GM21576 (cell line): ENCODE measurements at regions not wholly inside any gene's neighbourhood (a gene's known extent, or its start where the extent isn't known, plus 50 kb on each side); places are given as distances from the start of the nearest gene placed in this dataset.

Experiments
- ATAC-seq: cut with Tn5 transposase; IDR thresholded peaks from one replicate; pipeline ENCODE4 v1.9.1; 2021; ENCODE audit warnings: mild to moderate bottlenecking, moderate library complexity; ENCODE audit not compliant: unreplicated experiment

- no peak for ATAC-seq
Observed at GRCh38 chr9:86796666-86797065, 150.6 kb downstream of the GAS1 start.

GRCh38 chr9:86795823-86796553 lies 151.3 kb downstream of the GAS1 start:
- no peak for ATAC-seq

GRCh38 chr9:86795047-86795442 lies 152.3 kb downstream of the GAS1 start:
- ATAC-seq: no peak

GRCh38 chr9:86794391-86795046 lies 152.8 kb downstream of the GAS1 start:
- ATAC-seq: no peak

GRCh38 chr9:86792136-86792535 lies 155.2 kb downstream of the GAS1 start:
- ATAC-seq: no peak

- ATAC-seq: no peak
Observed at GRCh38 chr9:86790805-86791204, 156.5 kb downstream of the GAS1 start.

DNA sequence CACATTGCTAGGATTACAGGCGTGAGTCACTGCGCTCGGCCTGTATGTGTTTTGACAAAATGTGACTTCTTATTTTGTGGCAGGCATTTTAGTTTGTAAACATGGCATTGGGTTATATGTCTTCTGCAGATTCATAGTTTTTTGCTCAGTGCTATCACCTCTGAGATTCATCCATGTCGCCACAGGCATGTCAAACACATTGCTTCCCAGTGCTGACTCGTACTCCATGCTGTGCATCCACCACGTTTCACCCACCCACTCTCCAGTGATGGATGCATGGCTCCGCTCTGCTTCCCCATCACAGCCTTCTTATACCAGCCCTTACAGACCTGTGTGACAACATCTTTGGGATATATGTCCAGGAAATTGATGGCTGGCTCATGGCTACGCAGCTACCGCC lies 158.8 kb downstream of the GAS1 start:
- no peak for ATAC-seq

DNA sequence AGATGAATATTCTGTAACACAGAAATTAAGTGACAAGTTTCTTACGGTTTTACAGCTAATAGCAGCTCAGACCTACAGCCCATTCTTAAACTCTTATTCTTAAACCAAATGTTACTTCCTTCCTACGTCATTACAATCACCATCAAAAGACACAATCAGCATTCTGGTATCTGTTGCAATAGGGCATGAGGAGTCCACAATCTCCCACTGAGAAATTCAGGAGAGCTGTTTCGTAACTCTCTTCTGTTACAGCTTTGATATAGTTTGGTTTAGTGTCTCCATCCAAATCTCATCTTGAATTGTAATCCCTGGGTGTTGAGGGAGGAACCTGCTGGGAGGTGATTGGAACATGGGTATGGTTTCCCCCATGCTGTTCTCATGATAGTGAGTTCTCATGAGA lies 163.4 kb downstream of the GAS1 start:
- no peak for ATAC-seq

GRCh38 chr9:86782831-86783230 lies 164.5 kb downstream of the GAS1 start:
- ATAC-seq: no peak

GRCh38 chr9:86778761-86779160 lies 168.5 kb downstream of the GAS1 start:
- no peak for ATAC-seq

DNA sequence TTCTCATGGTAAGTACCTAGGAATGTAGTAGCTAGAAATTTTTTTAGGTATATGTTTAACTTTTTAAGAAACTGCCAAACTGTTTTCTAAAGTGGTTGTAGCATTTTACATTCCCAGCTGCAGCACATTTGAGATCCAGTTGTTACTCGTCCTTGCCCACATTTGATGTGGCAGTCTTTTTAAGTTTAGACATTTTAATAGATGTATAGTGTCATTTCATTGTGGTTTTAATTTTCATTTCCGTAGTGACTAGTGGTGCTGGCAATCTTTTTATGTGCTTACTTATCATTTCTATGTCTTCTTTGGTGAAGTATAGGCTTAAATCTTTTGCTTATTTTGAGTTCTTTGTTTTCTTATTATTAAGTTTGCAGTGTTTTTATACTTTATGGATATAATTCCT lies 171.6 kb downstream of the GAS1 start:
- no peak for ATAC-seq

GRCh38 chr9:86774116-86774515 lies 173.2 kb downstream of the GAS1 start:
- ATAC-seq: no peak

DNA sequence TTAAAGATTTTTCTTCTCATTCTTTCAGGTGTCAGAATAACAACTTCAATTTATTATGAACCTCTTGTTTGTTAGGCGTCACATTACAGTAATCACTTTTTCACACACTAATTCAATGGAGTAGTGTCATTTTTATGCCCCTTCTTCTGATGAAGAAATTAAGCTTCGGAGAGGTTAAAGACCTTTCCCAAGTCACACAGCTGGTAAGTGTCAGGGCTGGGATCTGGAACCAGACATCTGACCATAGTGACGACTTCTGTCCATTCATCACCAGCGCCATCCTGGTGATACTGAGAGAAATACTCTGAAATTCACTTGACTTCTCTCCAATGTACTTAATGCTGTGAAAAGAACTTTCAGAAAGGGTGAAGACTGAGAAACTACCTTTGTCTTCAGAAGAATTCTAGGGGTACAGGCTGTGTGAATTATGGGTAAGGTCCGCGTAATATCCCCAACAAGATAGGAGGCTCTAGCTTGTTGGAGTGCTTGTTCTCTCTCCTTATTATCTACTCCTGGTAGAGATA lies 173.8 kb downstream of the GAS1 start:
- no peak for ATAC-seq

- no peak for ATAC-seq
Observed at GRCh38 chr9:86772635-86772993, 174.7 kb downstream of the GAS1 start.

DNA sequence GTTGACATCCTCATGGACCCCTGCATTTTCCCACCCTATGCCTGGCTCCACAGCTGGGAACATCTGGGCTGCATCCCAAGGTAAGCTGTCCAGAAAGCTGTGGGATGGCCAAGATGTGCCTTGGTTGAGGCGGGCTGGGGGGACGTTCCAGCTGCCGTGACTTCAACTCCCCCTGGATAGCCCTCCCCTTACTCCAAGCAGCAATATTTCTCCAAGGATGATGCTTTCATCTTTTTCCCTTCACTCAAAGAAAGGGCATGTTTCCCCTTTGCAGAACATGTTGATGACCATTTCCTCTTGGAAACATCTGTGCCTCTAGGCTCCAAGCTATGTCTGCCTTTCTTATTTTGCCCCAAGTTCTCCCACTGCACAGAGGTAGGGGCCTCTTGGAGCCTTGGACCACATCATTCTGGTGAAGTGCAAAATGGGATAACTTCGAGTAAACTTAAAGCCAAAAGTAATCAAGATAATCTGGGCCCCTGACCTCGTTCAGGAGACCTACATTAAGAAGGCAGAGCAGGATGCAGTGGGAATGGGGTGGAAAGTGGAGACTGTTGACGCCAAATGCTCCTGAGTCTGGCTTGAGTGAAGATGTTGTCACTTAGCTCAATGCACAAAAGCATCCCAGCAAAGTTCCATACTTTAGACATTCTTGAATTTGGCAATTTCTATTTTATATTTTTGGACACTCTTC lies 175.2 kb downstream of the GAS1 start:
- ATAC-seq: no peak

DNA sequence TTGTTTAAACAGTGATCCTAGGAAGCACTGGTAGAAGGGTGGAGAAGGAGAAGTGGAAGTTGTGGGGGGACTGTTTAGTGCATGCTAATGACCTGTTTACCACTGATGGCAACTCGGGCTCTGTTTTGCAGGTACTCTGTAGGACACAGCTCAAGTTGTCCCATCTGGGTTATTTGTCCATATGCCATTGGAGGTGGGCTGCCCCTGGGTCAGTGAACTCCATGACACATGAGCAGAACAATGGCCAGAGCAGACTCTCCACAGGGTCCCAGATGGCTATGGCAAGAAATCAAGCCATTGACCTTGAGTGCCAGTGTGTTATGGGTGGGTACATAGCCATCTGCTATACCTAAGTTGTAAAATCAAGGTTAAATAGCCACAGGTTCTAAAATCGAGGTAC lies 175.9 kb downstream of the GAS1 start:
- ATAC-seq: no peak

GRCh38 chr9:86768709-86769108 lies 178.6 kb downstream of the GAS1 start:
- no peak for ATAC-seq

GRCh38 chr9:86768020-86768419 lies 179.3 kb downstream of the GAS1 start:
- no peak for ATAC-seq

- no peak for ATAC-seq
Observed at GRCh38 chr9:86767373-86767772, 179.9 kb downstream of the GAS1 start.

DNA sequence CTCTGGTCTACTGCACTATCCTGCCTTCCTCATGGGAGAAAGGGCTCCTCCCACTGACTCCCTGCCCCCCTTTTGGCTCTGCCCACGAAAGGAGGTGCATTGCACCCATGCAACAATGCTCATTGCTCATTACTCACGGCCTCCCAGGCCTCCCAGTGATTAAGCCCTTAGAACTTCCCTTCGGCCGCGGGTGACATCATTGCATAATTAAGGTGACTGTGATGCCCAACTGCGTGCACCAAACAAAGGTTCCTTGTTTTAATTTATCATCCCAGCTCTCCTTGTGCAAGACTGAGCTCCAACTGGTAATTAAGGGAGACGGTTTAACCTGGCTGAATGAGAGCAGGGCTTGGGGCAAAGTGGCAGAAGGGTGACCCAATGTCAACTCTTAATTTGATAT lies 180.4 kb downstream of the GAS1 start:
- ATAC-seq: no peak

DNA sequence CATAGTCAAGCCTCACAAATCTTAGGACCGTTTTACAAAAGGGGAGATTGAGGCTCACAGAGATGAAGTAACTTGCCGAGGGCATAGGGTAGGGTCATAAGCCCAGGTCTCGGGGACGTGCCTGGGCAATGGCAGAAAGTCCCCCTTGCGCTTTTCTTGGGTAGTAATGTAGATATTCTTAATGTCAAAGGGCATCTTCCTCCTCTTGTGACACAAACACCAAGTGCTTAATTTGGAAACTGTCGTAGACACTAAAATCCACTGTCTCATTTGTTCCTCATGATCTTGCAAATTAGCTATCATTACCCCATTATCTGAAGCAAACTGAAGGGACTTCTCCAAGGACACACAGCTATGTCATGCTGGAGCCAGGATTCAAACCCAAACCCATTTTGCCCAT lies 180.8 kb downstream of the GAS1 start:
- no peak for ATAC-seq
